ENCODE measurements at regions not wholly inside any gene's neighbourhood (a gene's known extent, or its start where the extent isn't known, plus 50 kb on each side); places are given as distances from the start of the nearest gene placed in this dataset.

GRCh38 chr1:69258842-69259241 lies 308.9 kb upstream of the LRRC7 start:
- DNase-seq (no peak), ATAC-seq (ENCODE audit: poor library complexity) (no peak)
- intact Hi-C loops (cut with DNase I, micrococcal nuclease), result no loop called here
- H3K9me3 ChIP-seq (ENCODE audit: control insufficient read depth in 1 of 2, insufficient read depth in 1 of 2, low read length in 2 of 2), result no peaks in the 10 kb centered on the region
- no peak overlapping the region for H3K4me3 ChIP-seq (ENCODE audit: low read length)
- Mint-ChIP-seq H3K27ac (no peak overlapping the region), H3K27me3 (no peaks in the 10 kb centered on the region), H3K36me3 (ENCODE audit: low read depth) (no peaks in the 10 kb centered on the region), H3K9me3 (peaks cover 2% of the 10 kb centered on the region), H3K4me3 (no peak overlapping the region), H3K4me1 (ENCODE audit: low read depth) (no peaks in the 10 kb centered on the region)
- ChIA-PET CTCF (no interaction called here), POLR2A (no interaction called here)
- H3K4me1 ChIP-seq (ENCODE audit: insufficient read depth, low read length), result no peaks in the 10 kb centered on the region
- no peaks in the 10 kb centered on the region for H3K36me3 ChIP-seq (ENCODE audit: insufficient read depth, low read length)
- no peak overlapping the region for H3K27ac ChIP-seq (ENCODE audit: low read depth in 1 of 2, low read length in 2 of 2)
- H3K27me3 ChIP-seq (ENCODE audit: control insufficient read depth in 1 of 2, insufficient read depth in 2 of 2, low read length in 2 of 2), result no peaks in the 10 kb centered on the region
- TF ChIP-seq, protein P1, sequence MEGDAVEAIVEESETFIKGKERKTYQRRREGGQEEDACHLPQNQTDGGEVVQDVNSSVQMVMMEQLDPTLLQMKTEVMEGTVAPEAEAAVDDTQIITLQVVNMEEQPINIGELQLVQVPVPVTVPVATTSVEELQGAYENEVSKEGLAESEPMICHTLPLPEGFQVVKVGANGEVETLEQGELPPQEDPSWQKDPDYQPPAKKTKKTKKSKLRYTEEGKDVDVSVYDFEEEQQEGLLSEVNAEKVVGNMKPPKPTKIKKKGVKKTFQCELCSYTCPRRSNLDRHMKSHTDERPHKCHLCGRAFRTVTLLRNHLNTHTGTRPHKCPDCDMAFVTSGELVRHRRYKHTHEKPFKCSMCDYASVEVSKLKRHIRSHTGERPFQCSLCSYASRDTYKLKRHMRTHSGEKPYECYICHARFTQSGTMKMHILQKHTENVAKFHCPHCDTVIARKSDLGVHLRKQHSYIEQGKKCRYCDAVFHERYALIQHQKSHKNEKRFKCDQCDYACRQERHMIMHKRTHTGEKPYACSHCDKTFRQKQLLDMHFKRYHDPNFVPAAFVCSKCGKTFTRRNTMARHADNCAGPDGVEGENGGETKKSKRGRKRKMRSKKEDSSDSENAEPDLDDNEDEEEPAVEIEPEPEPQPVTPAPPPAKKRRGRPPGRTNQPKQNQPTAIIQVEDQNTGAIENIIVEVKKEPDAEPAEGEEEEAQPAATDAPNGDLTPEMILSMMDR (IDR thresholded peaks at IDR 0.05), result no peak

- intact Hi-C loops (cut with DNase I, micrococcal nuclease), result no loop called here
- no peaks in the 10 kb centered on the region for H3K36me3 ChIP-seq (ENCODE audit: insufficient read depth, low read length)
- no peak overlapping the region for H3K4me3 Mint-ChIP-seq
Observed at GRCh38 chr1:69263921-69264391, 303.8 kb upstream of the LRRC7 start.

DNA sequence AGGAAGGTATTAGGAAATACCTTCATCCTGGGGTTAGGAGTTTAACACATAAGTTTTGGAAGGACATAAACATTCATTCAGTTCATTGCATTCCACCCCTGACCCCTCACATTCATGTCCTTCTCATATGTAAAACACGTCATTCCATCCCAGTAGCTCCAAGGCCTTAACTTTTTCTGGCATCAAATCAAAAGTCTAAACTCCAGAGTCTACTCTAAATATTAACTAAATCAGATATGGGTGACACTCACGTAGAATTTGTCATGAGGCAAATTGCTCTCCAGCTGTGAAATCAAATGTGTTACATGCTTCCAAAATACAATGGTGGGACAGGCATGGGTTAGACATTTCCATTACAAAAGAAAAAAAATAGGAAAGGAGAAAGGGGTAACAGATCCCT lies 298.2 kb upstream of the LRRC7 start:
- H3K4me1 ChIP-seq (ENCODE audit: insufficient read depth, low read length), result no peaks in the 10 kb centered on the region
- H3K4me1 Mint-ChIP-seq (ENCODE audit: low read depth), result no peaks in the 10 kb centered on the region
- no peak overlapping the region for H3K4me3 ChIP-seq (ENCODE audit: low read length)
- no peaks in the 10 kb centered on the region for H3K27me3 ChIP-seq (ENCODE audit: control insufficient read depth in 1 of 2, insufficient read depth in 2 of 2, low read length in 2 of 2)
- H3K27ac ChIP-seq (ENCODE audit: low read depth in 1 of 2, low read length in 2 of 2), result no peak overlapping the region
- H3K9me3 Mint-ChIP-seq, result no peaks in the 10 kb centered on the region
- H3K27ac Mint-ChIP-seq, result no peak overlapping the region
- H3K4me3 Mint-ChIP-seq, result no peak overlapping the region
- TF ChIP-seq, protein P1 (IDR thresholded peaks at IDR 0.05), result no peak
- DNase-seq, result no peak
- no peaks in the 10 kb centered on the region for H3K27me3 Mint-ChIP-seq
- intact Hi-C loops (cut with DNase I, micrococcal nuclease), result no loop called here
- no peak for ATAC-seq (ENCODE audit: poor library complexity)
- H3K9me3 ChIP-seq (ENCODE audit: control insufficient read depth in 1 of 2, insufficient read depth in 1 of 2, low read length in 2 of 2), result peaks cover 0 to 6% of the 10 kb centered on the region in 2 experiments
- H3K36me3 Mint-ChIP-seq (ENCODE audit: low read depth), result no peaks in the 10 kb centered on the region
- ChIA-PET POLR2A (no interaction called here), CTCF (no interaction called here)
- H3K36me3 ChIP-seq (ENCODE audit: insufficient read depth, low read length), result no peaks in the 10 kb centered on the region

More at GRCh38 chr1:69263921-69264391, 303.8 kb upstream of the LRRC7 start:
- Histone ChIP-seq H3K4me3 (ENCODE audit: low read length) (no peak overlapping the region), H3K27me3 (ENCODE audit: control insufficient read depth in 1 of 2, insufficient read depth in 2 of 2, low read length in 2 of 2) (no peaks in the 10 kb centered on the region), H3K9me3 (ENCODE audit: control insufficient read depth in 1 of 2, insufficient read depth in 1 of 2, low read length in 2 of 2) (peaks cover 0 to 3% of the 10 kb centered on the region in 2 experiments), H3K4me1 (ENCODE audit: insufficient read depth, low read length) (no peaks in the 10 kb centered on the region), H3K27ac (ENCODE audit: low read depth in 1 of 2, low read length in 2 of 2) (no peak overlapping the region)
- no peaks in the 10 kb centered on the region for H3K36me3 Mint-ChIP-seq (ENCODE audit: low read depth)
- ChIA-PET CTCF (no interaction called here), POLR2A (no interaction called here)
- DNase-seq, result no peak
- H3K4me1 Mint-ChIP-seq (ENCODE audit: low read depth), result no peaks in the 10 kb centered on the region
- ATAC-seq (ENCODE audit: poor library complexity), result no peak
- H3K9me3 Mint-ChIP-seq, result no peaks in the 10 kb centered on the region
- no peak overlapping the region for H3K27ac Mint-ChIP-seq
- TF ChIP-seq, protein P1 (IDR thresholded peaks at IDR 0.05), result no peak
- no peaks in the 10 kb centered on the region for H3K27me3 Mint-ChIP-seq
